Activated CD4-positive, alpha-beta T cell treated with anti-CD3 and anti-CD28 coated beads for 36 hours (primary cell): ENCODE measurements at regions not wholly inside any gene's neighbourhood (a gene's known extent, or its start where the extent isn't known, plus 50 kb on each side); places are given as distances from the start of the nearest gene placed in this dataset.

Experiments used
- ATAC-seq: fragments of 200-7000 bp; cut with Tn5 transposase; one replicate; pipeline ENCODE4 v1.10.0; 2021; ENCODE audit warnings: mild to moderate bottlenecking, moderate library complexity
- CTCF ChIA-PET: fragments of 350-600 bp; sonication (Branson Sonifier 250); formaldehyde crosslinking; loops from one replicate; lab custom pipeline; 2021; ENCODE audit warnings: antibody characterized with exemption; lab: Charles Lee
- POLR2A ChIA-PET: fragments of 350-600 bp; sonication (Branson Sonifier 250); formaldehyde crosslinking; loops from one replicate; lab custom pipeline; 2021; ENCODE audit warnings: antibody characterized with exemption, inconsistent platforms; lab: Charles Lee
- DNase-seq: peaks from one replicate; pipeline ENCODE4 v3.0.0-alpha.2; 2020
- H3K27ac Mint-ChIP-seq: one replicate; pipeline ENCODE4 v1.8.0; 2021; ENCODE audit warnings: mixed read lengths
- H3K27me3 Mint-ChIP-seq: one replicate; pipeline ENCODE4 v1.8.0; 2021; ENCODE audit warnings: mixed read lengths
- H3K36me3 Mint-ChIP-seq: one replicate; pipeline ENCODE4 v1.8.0; 2021; ENCODE audit warnings: low read depth, mixed read lengths
- H3K4me1 Mint-ChIP-seq: one replicate; pipeline ENCODE4 v1.8.0; 2021; ENCODE audit warnings: mixed read lengths
- H3K4me3 Mint-ChIP-seq: one replicate; pipeline ENCODE4 v1.8.0; 2021; ENCODE audit warnings: mild to moderate bottlenecking, moderate library complexity, mixed read lengths
- H3K9me3 Mint-ChIP-seq: one replicate; pipeline ENCODE4 v1.8.0; 2021; ENCODE audit warnings: low read depth, mixed read lengths
- intact Hi-C, 2 experiments: fragments of 100-400 bp; cut with DNase I in 1 of 2; cut with micrococcal nuclease in 1 of 2; formaldehyde crosslinking; loops; one replicate each; pipeline versions ENCODE4 v1.14.2 to v1.15.1; 2022 to 2024; cut with DNase I, micrococcal nuclease

DNA sequence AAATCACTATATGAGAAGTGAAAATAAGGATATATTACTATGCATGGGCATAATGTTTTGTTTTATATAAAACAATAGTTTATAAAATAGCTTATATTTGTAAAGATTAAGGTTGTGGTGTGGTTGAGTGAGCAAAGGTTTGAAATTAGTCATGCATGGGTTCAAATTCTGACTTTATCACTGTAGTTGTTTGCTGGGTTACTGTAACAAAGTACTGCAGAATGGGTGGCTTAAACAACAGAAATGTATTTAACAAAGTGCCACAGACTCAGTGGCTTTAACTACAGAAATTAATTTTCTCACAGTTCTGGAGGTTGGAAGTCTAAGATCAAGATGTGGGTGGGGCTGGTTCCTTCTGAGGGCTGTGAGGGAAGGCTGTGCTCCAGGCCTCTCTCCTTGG, 184.8 kb upstream of the THRB start:
- Mint-ChIP-seq H3K4me1 (peaks cover 10% of the 10 kb centered on the region), H3K9me3 (no peaks in the 10 kb centered on the region), H3K4me3 (no peak overlapping the region), H3K27ac (no peak overlapping the region), H3K27me3 (peaks cover 54% of the 10 kb centered on the region), H3K36me3 (no peaks in the 10 kb centered on the region)
- intact Hi-C loops: loop anchor here (5.0 kb wide), 1 partner anchor 182 kb away; no protein-coding TSS in a partner anchor
- CTCF ChIA-PET: interaction anchor here (1.1 kb wide), 1 partner anchor 70 kb away, joined by 3 read pairs; no protein-coding TSS in a partner anchor
- ATAC-seq (no peak), DNase-seq (no peak)
- POLR2A ChIA-PET: no interaction called here

DNA sequence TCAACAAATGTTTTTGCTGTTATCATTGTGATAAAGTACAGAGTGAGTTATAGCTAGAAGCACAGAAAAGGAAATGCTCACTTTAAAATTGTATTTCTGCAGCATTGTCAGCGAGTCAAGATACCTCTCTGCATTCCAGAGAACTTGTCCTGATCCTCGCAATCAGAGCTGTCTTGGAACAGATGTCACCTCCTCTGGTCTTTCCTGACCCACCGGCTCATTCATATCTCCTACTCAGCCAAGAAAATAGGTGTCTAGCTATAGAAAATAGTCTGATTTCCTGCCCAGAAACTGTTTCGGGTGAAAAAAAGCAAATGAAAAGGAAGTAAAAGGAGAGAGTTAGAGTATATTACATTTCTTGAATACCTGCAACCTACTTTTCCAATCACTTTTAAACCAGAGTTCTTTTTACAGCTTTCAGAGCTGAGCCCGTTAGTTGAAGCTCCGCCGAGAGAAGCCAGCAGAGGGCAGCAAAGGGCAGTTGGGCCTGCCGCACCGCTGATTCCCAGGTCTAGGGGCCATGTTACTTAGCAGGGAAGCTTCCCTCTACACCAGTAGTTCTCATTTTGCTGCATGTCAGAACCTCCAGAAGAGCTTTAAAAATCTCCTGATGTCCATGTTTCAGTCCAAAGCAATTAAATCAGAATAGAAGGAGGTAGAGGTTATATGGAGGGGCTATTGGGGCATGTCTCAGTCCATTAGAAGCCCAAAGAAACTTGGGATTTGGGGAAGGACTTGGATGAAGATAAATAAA, 185.7 kb upstream of the THRB start:
- POLR2A ChIA-PET: no interaction called here
- Mint-ChIP-seq H3K9me3 (no peaks in the 10 kb centered on the region), H3K4me1 (peaks cover 10% of the 10 kb centered on the region), H3K36me3 (no peaks in the 10 kb centered on the region), H3K27ac (no peak overlapping the region), H3K27me3 (peaks cover 60% of the 10 kb centered on the region), H3K4me3 (no peak overlapping the region)
- peak; percentile 79 for DNase-seq
- intact Hi-C loops: loop anchor here (2.0 to 5.0 kb wide), 3 partner anchors 418 to 914 kb away; no protein-coding TSS in a partner anchor
- peak; percentile 69 for ATAC-seq
- CTCF ChIA-PET: interaction anchor here (0.6 to 1.3 kb wide), 9 partner anchors 9 to 1248 kb away, joined by 3 to 7 read pairs (median 3); no protein-coding TSS in a partner anchor

DNA sequence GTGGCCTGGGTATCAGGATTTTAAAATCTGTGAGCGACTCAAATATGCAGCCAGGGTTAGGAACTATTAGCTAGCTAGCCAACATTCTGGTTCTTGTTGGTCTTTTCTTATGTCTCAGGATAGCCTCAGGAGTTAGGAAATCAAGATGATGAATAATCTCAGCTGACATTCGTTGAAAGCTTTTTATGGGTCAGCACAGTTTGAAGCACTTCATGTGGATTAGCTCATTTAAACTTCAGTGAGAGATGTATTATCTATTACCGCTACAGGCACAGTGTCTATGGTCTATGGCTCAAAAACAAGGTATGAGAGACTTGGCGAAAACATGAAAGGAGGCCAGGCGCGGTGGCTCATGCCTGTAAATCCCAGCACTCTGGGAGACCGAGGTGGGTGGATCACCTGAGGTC, 187.5 kb upstream of the THRB start:
- H3K4me1 Mint-ChIP-seq: peaks cover 13% of the 10 kb centered on the region
- H3K27ac Mint-ChIP-seq: no peak overlapping the region
- intact Hi-C loops: loop anchor here (5.0 kb wide), 2 partner anchors 420 to 685 kb away; no protein-coding TSS in a partner anchor
- peaks cover 50% of the 10 kb centered on the region for H3K27me3 Mint-ChIP-seq
- no peaks in the 10 kb centered on the region for H3K36me3 Mint-ChIP-seq
- H3K4me3 Mint-ChIP-seq: no peak overlapping the region
- no peak for DNase-seq
- ChIA-PET POLR2A (no interaction called here), CTCF (interaction anchor here (0.7 to 1.9 kb wide), 2 partner anchors 48 to 913 kb away, joined by 5 to 6 read pairs; no protein-coding TSS in a partner anchor)
- no peaks in the 10 kb centered on the region for H3K9me3 Mint-ChIP-seq
- no peak for ATAC-seq

DNA sequence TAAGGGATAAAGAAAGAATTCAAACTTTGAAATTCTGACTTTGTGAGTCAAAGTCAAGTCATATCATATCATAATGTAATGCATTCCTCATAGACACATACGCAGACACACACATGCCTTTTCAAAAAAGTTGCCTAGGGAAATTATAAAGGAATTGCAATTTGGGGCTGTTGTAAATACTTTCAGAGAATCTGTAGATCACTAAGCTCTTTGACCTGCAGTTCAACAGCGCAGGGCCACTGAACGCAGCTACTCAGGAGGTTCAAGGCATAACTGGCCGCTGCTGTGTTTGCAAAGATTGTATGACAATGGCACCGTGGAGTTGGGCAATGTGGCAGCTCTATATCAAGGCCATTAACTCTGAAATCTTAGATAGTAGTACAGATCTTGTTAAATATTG, 188.4 kb upstream of the THRB start:
- ATAC-seq: no peak
- peaks cover 12% of the 10 kb centered on the region for H3K4me1 Mint-ChIP-seq
- H3K9me3 Mint-ChIP-seq: no peaks in the 10 kb centered on the region
- POLR2A ChIA-PET: no interaction called here
- no peak overlapping the region for H3K27ac Mint-ChIP-seq
- no peak for DNase-seq
- peaks cover 47% of the 10 kb centered on the region for H3K27me3 Mint-ChIP-seq
- no peak overlapping the region for H3K4me3 Mint-ChIP-seq
- CTCF ChIA-PET: interaction anchor here (1.9 kb wide), 1 partner anchor 912 kb away, joined by 6 read pairs; no protein-coding TSS in a partner anchor
- no peaks in the 10 kb centered on the region for H3K36me3 Mint-ChIP-seq
- intact Hi-C loops: loop anchor here (1.0 to 5.0 kb wide), 3 partner anchors 421 to 686 kb away; no protein-coding TSS in a partner anchor

DNA sequence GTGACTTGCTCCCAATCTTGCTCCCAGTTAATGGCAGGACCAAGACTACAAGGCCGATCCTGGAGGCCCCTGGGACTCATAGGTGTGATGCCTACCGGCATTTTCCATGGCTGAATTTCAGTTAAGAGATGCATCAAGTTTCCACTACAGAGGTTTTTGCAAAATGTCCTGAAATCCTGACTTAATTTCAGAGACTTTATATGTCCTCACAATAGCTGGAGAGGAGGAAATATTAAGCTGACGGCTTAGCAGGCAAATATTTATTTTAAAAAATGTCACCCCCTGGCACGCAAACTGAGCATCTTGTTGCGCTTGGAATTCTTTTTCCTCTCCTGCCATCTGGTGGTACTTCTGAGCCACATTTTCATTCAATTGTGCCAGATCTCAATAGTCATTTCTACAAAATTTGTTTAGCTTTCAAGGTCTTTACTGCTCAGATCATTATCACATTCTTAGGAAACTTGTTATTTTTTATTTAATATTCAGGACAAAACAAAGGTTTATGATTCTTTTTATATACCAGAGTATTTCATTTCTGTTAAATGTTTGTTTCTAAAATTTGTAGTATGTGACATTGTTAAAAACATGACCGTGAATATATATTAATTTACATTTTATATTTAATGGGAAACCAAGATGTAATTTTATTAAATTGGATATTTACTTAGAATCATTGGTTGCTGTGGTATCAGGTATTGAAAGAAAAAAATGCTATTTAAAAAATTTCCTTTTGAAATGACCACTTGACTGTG, 189.2 kb upstream of the THRB start:
- POLR2A ChIA-PET: no interaction called here
- intact Hi-C loops: loop anchor here (1.0 to 5.0 kb wide), 3 partner anchors 422 to 687 kb away; no protein-coding TSS in a partner anchor
- DNase-seq (no peak), ATAC-seq (no peak)
- Mint-ChIP-seq H3K4me1 (peaks cover 6% of the 10 kb centered on the region), H3K27me3 (peaks cover 45% of the 10 kb centered on the region), H3K36me3 (no peaks in the 10 kb centered on the region), H3K27ac (no peak overlapping the region), H3K4me3 (no peak overlapping the region), H3K9me3 (no peaks in the 10 kb centered on the region)
- CTCF ChIA-PET: interaction anchor here (1.5 kb wide), 1 partner anchor 424 kb away, joined by 3 read pairs; no protein-coding TSS in a partner anchor

DNA sequence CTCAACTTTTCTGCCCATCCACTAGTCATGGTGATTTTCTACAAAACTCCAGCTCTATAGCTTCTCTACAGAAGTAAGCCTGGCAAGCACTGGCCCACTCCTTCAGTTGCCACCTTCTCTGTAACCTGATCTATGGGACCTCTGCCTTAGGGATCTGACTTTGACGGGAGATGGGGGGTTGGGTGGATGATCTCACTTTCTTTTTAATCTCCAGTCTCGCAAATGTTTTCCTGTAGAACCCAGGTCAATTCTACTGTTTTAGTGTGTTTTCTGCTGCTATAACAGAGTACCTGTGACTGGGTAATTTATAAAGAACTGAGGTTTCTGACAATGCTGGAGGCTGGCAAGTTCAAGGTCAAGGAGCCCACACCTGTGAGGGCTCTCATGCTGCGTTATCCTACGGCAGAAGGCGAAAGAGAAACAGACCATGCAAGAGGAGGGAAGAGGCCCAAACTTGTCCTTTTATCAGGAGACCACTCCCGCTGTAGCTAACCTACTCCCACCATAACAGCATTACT, 189.9 kb upstream of the THRB start:
- Mint-ChIP-seq H3K36me3 (no peaks in the 10 kb centered on the region), H3K4me3 (no peak overlapping the region), H3K9me3 (no peaks in the 10 kb centered on the region), H3K27me3 (peaks cover 40% of the 10 kb centered on the region), H3K4me1 (peaks cover 3% of the 10 kb centered on the region), H3K27ac (no peak overlapping the region)
- DNase-seq (no peak), ATAC-seq (no peak)
- intact Hi-C loops: loop anchor here (5.0 kb wide), 3 partner anchors 182 to 687 kb away; no protein-coding TSS in a partner anchor
- ChIA-PET CTCF (interaction anchor here (1.5 kb wide), 1 partner anchor 424 kb away, joined by 3 read pairs; no protein-coding TSS in a partner anchor), POLR2A (no interaction called here)

DNA sequence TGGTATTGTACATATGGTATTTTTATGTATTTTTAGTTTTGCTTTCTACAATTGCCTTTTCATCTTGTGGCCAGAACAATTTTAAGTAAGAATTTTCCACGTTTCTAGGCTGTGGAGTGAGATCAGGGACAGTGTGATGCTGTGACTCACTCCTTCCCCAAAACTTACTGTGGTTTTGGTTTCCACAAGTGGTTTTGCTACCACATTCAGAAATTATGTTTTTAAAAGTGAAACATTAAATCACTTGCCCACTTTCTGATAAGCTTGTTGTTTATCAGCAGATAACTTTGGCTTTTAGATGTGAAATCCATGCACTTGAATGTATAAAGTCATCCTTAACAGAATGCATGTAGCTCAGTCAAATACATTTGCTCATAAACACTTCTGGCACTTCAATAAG, 192.2 kb upstream of the THRB start:
- Mint-ChIP-seq H3K4me3 (no peak overlapping the region), H3K27me3 (peaks cover 21% of the 10 kb centered on the region), H3K36me3 (no peaks in the 10 kb centered on the region), H3K9me3 (no peaks in the 10 kb centered on the region), H3K27ac (no peak overlapping the region), H3K4me1 (peaks cover 3% of the 10 kb centered on the region)
- ATAC-seq (peak; percentile 65), DNase-seq (peak; percentile 47)
- POLR2A ChIA-PET: no interaction called here
- intact Hi-C loops: loop anchor here in 1 of 2 experiments (5.0 kb wide), 1 partner anchor 185 kb away; no protein-coding TSS in a partner anchor
- CTCF ChIA-PET: interaction anchor here (0.5 kb wide), 1 partner anchor 573 kb away, joined by 3 read pairs; no protein-coding TSS in a partner anchor

DNA sequence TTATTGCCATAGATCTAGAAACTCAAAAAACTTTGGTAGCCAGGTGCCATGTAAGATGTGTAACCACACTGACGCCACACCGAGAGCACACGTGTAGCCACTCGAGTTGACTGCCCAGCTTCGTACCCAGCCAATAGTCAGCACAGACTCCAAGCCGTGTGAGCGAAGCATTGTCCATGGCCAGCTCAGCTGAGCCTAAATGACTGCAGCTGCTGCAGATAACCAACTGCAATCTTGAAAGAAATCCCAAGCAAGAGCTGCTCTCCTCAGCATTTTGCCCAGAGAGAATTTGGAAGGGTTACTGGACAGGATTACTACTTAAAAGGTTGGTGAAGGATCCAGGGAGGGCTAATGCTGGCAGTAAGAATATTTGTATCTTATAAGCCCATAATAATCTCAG, 193.0 kb upstream of the THRB start:
- CTCF ChIA-PET: no interaction called here
- Mint-ChIP-seq H3K27ac (no peak overlapping the region), H3K36me3 (no peaks in the 10 kb centered on the region), H3K4me3 (no peak overlapping the region), H3K9me3 (no peaks in the 10 kb centered on the region), H3K4me1 (peaks cover 3% of the 10 kb centered on the region), H3K27me3 (peaks cover 21% of the 10 kb centered on the region)
- intact Hi-C loops: loop anchor here in 1 of 2 experiments (5.0 kb wide), 1 partner anchor 185 kb away; no protein-coding TSS in a partner anchor
- POLR2A ChIA-PET: no interaction called here
- DNase-seq (no peak), ATAC-seq (no peak)

DNA sequence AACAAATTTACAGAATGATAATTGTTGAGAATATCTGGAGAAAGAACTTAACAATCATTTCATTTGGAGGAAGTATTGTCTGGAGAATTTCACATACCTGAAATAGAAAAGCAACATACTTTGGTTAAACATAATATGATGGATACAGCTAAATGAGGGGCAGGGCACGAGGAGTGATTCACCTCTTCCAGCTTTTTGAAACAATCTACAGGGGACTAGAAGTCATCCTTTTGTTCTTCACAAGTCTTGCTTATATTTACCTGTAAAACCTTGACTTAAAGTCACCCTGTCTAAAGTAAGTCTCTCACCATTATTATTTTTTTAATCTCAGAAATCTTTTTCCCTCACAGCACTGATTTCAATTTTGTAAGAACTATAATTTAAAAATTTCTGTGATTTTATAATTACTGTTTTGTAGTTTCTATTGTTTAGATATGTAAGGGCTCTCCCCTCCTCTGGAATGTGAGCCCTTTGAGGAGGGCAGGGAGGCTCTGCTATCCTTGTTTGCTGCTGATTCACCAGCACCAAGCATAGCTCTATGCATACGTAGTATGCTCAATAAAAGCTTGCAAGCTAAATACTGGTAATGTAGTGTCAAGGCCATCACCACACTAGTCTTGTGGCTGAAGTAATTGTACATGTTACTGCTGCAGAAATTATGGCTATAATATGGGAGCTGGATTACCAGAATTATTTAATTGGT, 193.9 kb upstream of the THRB start:
- intact Hi-C loops: loop anchor here in 1 of 2 experiments (5.0 kb wide), 1 partner anchor 186 kb away; no protein-coding TSS in a partner anchor
- ChIA-PET CTCF (no interaction called here), POLR2A (no interaction called here)
- Mint-ChIP-seq H3K4me1 (peaks cover 3% of the 10 kb centered on the region), H3K27ac (no peak overlapping the region), H3K36me3 (no peaks in the 10 kb centered on the region), H3K9me3 (no peaks in the 10 kb centered on the region), H3K27me3 (peaks cover 20% of the 10 kb centered on the region), H3K4me3 (no peak overlapping the region)
- ATAC-seq (no peak), DNase-seq (no peak)

DNA sequence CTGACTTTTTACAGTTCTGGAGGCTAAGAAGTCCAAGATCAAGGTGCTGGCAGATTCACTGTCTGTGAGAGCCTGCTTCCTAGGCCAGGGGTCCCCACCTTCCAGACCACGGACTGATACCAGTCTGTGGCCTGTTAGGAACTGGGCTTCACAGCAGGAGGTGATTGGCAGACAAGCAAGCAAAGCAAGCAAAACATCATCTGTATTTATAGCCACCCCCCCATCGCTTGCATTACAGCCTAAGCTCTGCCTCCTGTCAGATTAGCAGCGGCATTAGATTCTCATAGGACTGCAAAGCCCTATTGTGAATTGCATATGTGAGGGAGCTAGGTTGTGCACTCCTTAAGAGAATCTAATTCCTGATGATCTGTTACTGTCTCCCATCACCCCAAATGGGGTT, 194.7 kb upstream of the THRB start:
- H3K4me1 Mint-ChIP-seq: peaks cover 3% of the 10 kb centered on the region
- DNase-seq: no peak
- peaks cover 1% of the 10 kb centered on the region for H3K9me3 Mint-ChIP-seq
- no peaks in the 10 kb centered on the region for H3K36me3 Mint-ChIP-seq
- intact Hi-C loops: loop anchor here in 1 of 2 experiments (5.0 kb wide), 1 partner anchor 187 kb away; no protein-coding TSS in a partner anchor
- no peak overlapping the region for H3K4me3 Mint-ChIP-seq
- ChIA-PET CTCF (no interaction called here), POLR2A (no interaction called here)
- peaks cover 17% of the 10 kb centered on the region for H3K27me3 Mint-ChIP-seq
- no peak overlapping the region for H3K27ac Mint-ChIP-seq
- no peak for ATAC-seq
